ENCODE measurements at regions not wholly inside any gene's neighbourhood (a gene's known extent, or its start where the extent isn't known, plus 50 kb on each side); places are given as distances from the start of the nearest gene placed in this dataset.

GRCh38 chr5:133844836-133845235, 123.6 kb downstream of the C5orf15 start:
- DNase-seq (ENCODE audit: low read depth): peak; percentile 91
- TF ChIP-seq CTCF (IDR thresholded peaks at IDR 0.05; ENCODE audit: insufficient read depth, low read depth, low read length, missing control alignments): no peak
- H3K4me3 ChIP-seq (ENCODE audit: low read length): no peak overlapping the region

- no peak for TF ChIP-seq CTCF (IDR thresholded peaks at IDR 0.05; ENCODE audit: insufficient read depth, low read depth, low read length, missing control alignments)
- DNase-seq (ENCODE audit: low read depth): no peak
Observed at GRCh38 chr5:133843911-133844310, 124.5 kb downstream of the C5orf15 start.

GRCh38 chr5:133842846-133843611, 125.4 kb downstream of the C5orf15 start:
- no peak for DNase-seq (ENCODE audit: low read depth)
- TF ChIP-seq CTCF (IDR thresholded peaks at IDR 0.05; ENCODE audit: insufficient read depth, low read depth, low read length, missing control alignments): no peak
- no peak overlapping the region for H3K4me3 ChIP-seq (ENCODE audit: low read length)

More at GRCh38 chr5:133843911-133844310, 124.5 kb downstream of the C5orf15 start:
- H3K4me3 ChIP-seq (ENCODE audit: low read length): no peak overlapping the region

- H3K4me3 ChIP-seq (ENCODE audit: low read length): no peak overlapping the region
- no peak for DNase-seq (ENCODE audit: low read depth)
- no peak for TF ChIP-seq CTCF (IDR thresholded peaks at IDR 0.05; ENCODE audit: insufficient read depth, low read depth, low read length, missing control alignments)
Observed at GRCh38 chr5:133841831-133842750, 126.3 kb downstream of the C5orf15 start.

- no peak for TF ChIP-seq CTCF (IDR thresholded peaks at IDR 0.05; ENCODE audit: insufficient read depth, low read depth, low read length, missing control alignments)
- DNase-seq (ENCODE audit: low read depth): no peak
- H3K4me3 ChIP-seq (ENCODE audit: low read length): no peak overlapping the region
Observed at GRCh38 chr5:133840168-133840567, 128.3 kb downstream of the C5orf15 start.

- TF ChIP-seq CTCF (IDR thresholded peaks at IDR 0.05; ENCODE audit: insufficient read depth, low read depth, low read length, missing control alignments): no peak
- no peak for DNase-seq (ENCODE audit: low read depth)
- no peak overlapping the region for H3K4me3 ChIP-seq (ENCODE audit: low read length)
Observed at GRCh38 chr5:133839721-133840120, 128.7 kb downstream of the C5orf15 start.
